ENCODE measurements at regions not wholly inside any gene's neighbourhood (a gene's known extent, or its start where the extent isn't known, plus 50 kb on each side); places are given as distances from the start of the nearest gene placed in this dataset.

DNA sequence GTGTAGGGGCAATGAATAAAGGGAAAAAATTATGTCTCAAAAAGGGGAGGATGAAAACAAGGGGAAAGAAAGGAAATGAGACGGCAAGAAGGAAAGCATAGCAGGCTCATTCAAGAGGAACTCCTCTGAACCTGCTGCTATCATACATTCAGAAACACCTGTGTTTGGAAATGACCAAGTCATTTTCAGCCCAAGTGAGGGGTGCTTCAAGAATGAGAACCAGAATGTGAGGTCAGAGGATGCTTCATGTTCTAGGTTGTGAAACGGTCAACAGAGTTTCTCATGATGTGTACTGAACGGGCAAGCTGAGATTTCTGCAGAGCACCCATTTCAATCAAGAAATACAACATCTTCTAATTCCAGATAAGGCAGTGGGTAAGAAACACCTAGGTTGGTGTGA, 1367.2 kb upstream of the CELF4 start:
- H3K4me3 Mint-ChIP-seq: no peak overlapping the region
- ATAC-seq (no peak), DNase-seq (ENCODE audit: low spot score in 2 of 2) (no peak)
- peaks cover 9% of the 10 kb centered on the region for H3K4me1 Mint-ChIP-seq
- no peaks in the 10 kb centered on the region for H3K9me3 Mint-ChIP-seq
- H3K27ac Mint-ChIP-seq: no peak overlapping the region
- no peaks in the 10 kb centered on the region for H3K36me3 Mint-ChIP-seq

DNA sequence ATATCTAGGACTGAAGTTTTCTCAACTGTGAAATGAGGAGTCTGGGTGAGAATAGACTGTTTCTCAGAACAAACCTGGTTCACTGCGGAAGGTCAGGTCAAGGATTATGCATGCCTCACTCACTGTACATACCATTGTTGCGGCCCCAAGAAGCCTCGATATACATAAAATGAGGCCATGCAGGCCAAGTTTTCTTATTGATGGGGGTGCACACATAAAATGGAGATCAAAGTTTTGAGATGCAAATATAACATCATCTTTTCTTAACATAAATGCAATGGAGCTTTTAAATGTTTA, 1366.1 kb upstream of the CELF4 start:
- Mint-ChIP-seq H3K36me3 (no peaks in the 10 kb centered on the region), H3K9me3 (no peaks in the 10 kb centered on the region), H3K4me1 (peaks cover 9% of the 10 kb centered on the region), H3K27ac (no peak overlapping the region), H3K4me3 (no peak overlapping the region)
- no peak for DNase-seq (ENCODE audit: low spot score in 2 of 2)
- no peak for ATAC-seq

- H3K4me3 Mint-ChIP-seq: no peak overlapping the region
- ATAC-seq (no peak), DNase-seq (ENCODE audit: low spot score in 2 of 2) (no peak)
- no peaks in the 10 kb centered on the region for H3K36me3 Mint-ChIP-seq
- no peak overlapping the region for H3K27ac Mint-ChIP-seq
- H3K9me3 Mint-ChIP-seq: no peaks in the 10 kb centered on the region
- peaks cover 9% of the 10 kb centered on the region for H3K4me1 Mint-ChIP-seq
Measured at GRCh38 chr18:38930881-38931753, 1365.5 kb upstream of the CELF4 start.

DNA sequence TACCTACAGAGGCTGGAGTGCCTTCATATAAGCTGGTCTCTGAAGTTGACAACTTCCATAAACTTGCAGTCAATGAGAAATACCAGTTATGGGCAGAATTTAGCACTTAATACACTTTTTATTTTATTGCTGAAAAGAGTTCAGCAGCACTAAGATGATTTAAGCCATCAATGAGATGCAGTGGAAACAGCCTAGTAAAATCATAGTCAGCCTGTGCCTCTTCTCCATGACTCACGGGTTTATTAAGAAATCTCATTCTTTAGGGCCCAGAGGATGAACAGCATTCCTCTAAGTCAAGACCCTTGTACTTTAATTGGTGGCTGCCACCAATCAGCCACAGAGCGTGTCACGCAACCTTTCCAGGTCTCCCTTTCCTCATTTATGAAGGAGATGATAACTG, 1357.9 kb upstream of the CELF4 start:
- no peak overlapping the region for H3K27ac Mint-ChIP-seq
- H3K36me3 Mint-ChIP-seq: no peaks in the 10 kb centered on the region
- H3K4me3 Mint-ChIP-seq: no peak overlapping the region
- no peaks in the 10 kb centered on the region for H3K4me1 Mint-ChIP-seq
- no peaks in the 10 kb centered on the region for H3K9me3 Mint-ChIP-seq
- no peak for DNase-seq (ENCODE audit: low spot score in 2 of 2)
- ATAC-seq: no peak

- H3K27ac Mint-ChIP-seq: no peak overlapping the region
- no peaks in the 10 kb centered on the region for H3K36me3 Mint-ChIP-seq
- H3K4me3 Mint-ChIP-seq: no peak overlapping the region
- DNase-seq (ENCODE audit: low spot score in 2 of 2): no peak
- ATAC-seq: no peak
- no peaks in the 10 kb centered on the region for H3K4me1 Mint-ChIP-seq
- no peaks in the 10 kb centered on the region for H3K9me3 Mint-ChIP-seq
Measured at GRCh38 chr18:38923126-38923525, 1357.5 kb upstream of the CELF4 start.

- no peak for ATAC-seq
- Mint-ChIP-seq H3K4me3 (no peak overlapping the region), H3K9me3 (peaks cover 5% of the 10 kb centered on the region), H3K27ac (no peak overlapping the region), H3K4me1 (no peaks in the 10 kb centered on the region), H3K36me3 (no peaks in the 10 kb centered on the region)
- DNase-seq (ENCODE audit: low spot score in 2 of 2): no peak
Measured at GRCh38 chr18:38909972-38910371, 1344.4 kb upstream of the CELF4 start.

DNA sequence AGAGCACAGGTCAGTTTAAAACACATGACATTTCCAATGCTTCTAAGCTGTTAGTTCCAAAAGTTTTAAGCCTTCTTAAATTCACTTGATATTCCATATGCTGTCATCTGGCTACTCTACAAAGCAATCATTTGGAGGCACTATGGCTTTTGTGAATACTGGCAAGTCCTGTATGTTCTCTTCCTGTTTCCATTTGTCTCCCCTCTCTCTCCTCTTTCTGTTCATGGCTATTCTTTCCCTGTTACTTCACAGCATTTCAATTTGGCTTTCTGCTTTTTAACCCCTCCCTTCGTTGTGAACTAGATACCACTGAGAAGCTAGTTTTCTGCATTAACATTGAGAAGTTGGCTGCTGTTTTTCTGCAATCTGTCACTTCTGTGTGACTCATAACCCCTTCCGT, 1337.2 kb upstream of the CELF4 start:
- no peaks in the 10 kb centered on the region for H3K9me3 Mint-ChIP-seq
- no peak overlapping the region for H3K27ac Mint-ChIP-seq
- no peak overlapping the region for H3K4me3 Mint-ChIP-seq
- no peaks in the 10 kb centered on the region for H3K4me1 Mint-ChIP-seq
- no peaks in the 10 kb centered on the region for H3K36me3 Mint-ChIP-seq
- DNase-seq (ENCODE audit: low spot score in 2 of 2) (no peak), ATAC-seq (no peak)

DNA sequence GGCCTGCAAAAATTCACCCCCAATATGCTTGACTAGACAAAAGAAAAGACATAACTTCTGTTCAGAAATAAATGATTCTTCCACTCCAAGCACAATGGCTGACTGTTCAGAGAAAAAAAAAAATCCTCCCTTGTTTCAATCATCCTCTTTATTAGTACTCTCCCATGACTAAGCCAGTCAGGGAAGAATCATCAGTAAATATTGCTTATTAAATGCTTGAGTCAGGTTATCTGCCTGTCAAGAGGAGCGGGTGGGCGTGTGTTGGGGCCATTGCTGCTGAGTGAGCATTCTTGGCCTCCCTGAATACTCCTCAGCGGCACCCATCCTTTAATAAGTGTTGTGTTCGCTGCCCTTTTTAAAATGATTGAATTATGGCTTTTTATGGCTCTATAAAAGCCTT, 1334.8 kb upstream of the CELF4 start:
- no peak for DNase-seq (ENCODE audit: low spot score in 2 of 2)
- ATAC-seq: no peak
- Mint-ChIP-seq H3K27ac (no peak overlapping the region), H3K4me3 (no peak overlapping the region), H3K36me3 (no peaks in the 10 kb centered on the region), H3K9me3 (no peaks in the 10 kb centered on the region), H3K4me1 (no peaks in the 10 kb centered on the region)

GRCh38 chr18:38900031-38900430, 1334.4 kb upstream of the CELF4 start:
- DNase-seq (ENCODE audit: low spot score in 2 of 2): no peak
- no peaks in the 10 kb centered on the region for H3K9me3 Mint-ChIP-seq
- no peak overlapping the region for H3K4me3 Mint-ChIP-seq
- H3K27ac Mint-ChIP-seq: no peak overlapping the region
- no peaks in the 10 kb centered on the region for H3K4me1 Mint-ChIP-seq
- H3K36me3 Mint-ChIP-seq: no peaks in the 10 kb centered on the region
- no peak for ATAC-seq

DNA sequence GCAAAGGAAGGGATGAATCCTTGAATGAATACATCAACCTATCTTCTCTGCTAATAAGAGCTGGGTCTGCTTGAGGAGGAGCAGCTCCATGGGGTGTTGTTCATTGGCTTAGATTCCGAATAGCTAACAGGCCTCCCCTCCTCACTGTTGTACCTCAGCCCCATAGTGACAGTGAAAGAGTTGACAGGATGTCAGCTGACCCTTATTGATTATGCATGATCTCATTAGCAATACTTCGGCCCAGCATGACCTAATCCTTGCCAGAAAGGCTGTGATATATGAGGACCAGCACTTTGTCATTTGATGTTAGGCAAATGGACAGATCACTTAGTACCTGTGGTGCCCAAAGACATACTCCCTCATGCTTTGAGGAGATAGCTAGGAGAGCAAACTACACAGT, 1333.7 kb upstream of the CELF4 start:
- DNase-seq (ENCODE audit: low spot score in 2 of 2): no peak
- no peak overlapping the region for H3K27ac Mint-ChIP-seq
- ATAC-seq: no peak
- H3K4me1 Mint-ChIP-seq: no peaks in the 10 kb centered on the region
- H3K9me3 Mint-ChIP-seq: peaks cover 4% of the 10 kb centered on the region
- H3K4me3 Mint-ChIP-seq: no peak overlapping the region
- H3K36me3 Mint-ChIP-seq: no peaks in the 10 kb centered on the region

DNA sequence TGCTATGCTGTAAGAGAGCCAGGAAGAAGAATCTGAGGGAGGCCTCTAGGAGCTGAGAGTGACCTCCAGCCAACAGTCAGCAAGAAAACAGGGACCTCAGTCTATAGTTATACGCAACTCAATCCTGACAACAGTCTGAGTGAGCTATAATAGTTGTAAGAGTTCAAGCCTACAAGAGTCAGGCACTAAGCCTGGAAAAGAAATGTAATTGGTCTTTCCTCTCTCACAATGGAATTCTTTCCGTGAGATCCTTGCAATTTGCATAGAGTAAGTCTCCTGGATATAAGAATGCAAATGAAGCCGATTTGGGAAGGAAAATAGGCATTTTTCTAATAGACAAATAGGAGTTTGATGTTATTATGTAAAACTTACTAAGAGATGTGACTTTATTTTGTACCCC, 1332.6 kb upstream of the CELF4 start:
- Mint-ChIP-seq H3K4me1 (no peaks in the 10 kb centered on the region), H3K27ac (no peak overlapping the region), H3K9me3 (peaks cover 5% of the 10 kb centered on the region), H3K4me3 (no peak overlapping the region), H3K36me3 (no peaks in the 10 kb centered on the region)
- ATAC-seq (no peak), DNase-seq (ENCODE audit: low spot score in 2 of 2) (no peak)

DNA sequence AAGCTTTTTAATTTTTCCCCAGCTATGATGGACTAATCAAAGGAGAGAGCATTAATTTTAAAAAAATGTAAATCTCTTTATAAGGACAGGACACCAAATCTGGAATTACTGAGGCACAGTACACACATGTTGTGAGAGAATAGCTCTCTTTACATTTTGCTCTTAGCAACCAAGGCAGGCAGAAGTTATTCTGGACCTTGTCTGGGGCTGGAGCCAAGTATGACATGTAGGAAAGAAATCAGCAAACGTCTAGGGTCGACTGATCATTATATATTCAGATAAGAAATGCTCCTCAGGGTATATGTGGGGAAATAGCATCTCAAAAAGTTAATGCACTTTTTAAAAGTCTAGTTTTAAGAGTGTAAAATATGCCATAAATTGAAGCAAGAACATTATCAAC, 1330.0 kb upstream of the CELF4 start:
- Mint-ChIP-seq H3K27ac (no peak overlapping the region), H3K9me3 (peaks cover 5% of the 10 kb centered on the region), H3K4me1 (no peaks in the 10 kb centered on the region), H3K4me3 (no peak overlapping the region), H3K36me3 (no peaks in the 10 kb centered on the region)
- ATAC-seq: no peak
- DNase-seq (ENCODE audit: low spot score in 2 of 2): no peak

DNA sequence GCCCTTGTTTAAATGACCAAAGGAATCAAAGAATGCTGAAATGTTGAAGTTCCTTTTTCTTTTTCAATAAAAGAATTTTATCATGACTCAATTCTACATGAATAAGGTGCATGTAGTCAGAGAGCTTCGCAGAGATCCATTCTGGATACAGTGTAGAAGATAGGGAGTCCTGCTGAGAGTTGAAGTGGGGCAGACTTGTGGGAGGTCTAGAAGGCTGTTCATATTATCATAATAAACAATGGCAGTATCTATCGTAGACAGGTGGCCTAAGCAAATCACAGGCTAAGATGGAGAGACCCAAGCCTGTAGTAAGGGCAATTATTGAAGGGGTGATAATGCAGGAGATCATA, 1322.0 kb upstream of the CELF4 start:
- H3K27ac Mint-ChIP-seq: no peak overlapping the region
- no peak overlapping the region for H3K4me3 Mint-ChIP-seq
- no peaks in the 10 kb centered on the region for H3K36me3 Mint-ChIP-seq
- H3K4me1 Mint-ChIP-seq: no peaks in the 10 kb centered on the region
- DNase-seq (ENCODE audit: low spot score in 2 of 2) (no peak), ATAC-seq (no peak)
- H3K9me3 Mint-ChIP-seq: no peaks in the 10 kb centered on the region

- Mint-ChIP-seq H3K4me3 (no peak overlapping the region), H3K4me1 (no peaks in the 10 kb centered on the region), H3K27ac (no peak overlapping the region), H3K9me3 (no peaks in the 10 kb centered on the region), H3K36me3 (no peaks in the 10 kb centered on the region)
- DNase-seq (ENCODE audit: low spot score in 2 of 2) (no peak), ATAC-seq (peak; percentile 37)
Measured at GRCh38 chr18:38886861-38887670, 1321.5 kb upstream of the CELF4 start.

GRCh38 chr18:38886235-38886634, 1320.6 kb upstream of the CELF4 start:
- Mint-ChIP-seq H3K27ac (no peak overlapping the region), H3K9me3 (peaks cover 5% of the 10 kb centered on the region), H3K4me1 (no peaks in the 10 kb centered on the region), H3K4me3 (no peak overlapping the region), H3K36me3 (no peaks in the 10 kb centered on the region)
- ATAC-seq (no peak), DNase-seq (ENCODE audit: low spot score in 2 of 2) (no peak)

DNA sequence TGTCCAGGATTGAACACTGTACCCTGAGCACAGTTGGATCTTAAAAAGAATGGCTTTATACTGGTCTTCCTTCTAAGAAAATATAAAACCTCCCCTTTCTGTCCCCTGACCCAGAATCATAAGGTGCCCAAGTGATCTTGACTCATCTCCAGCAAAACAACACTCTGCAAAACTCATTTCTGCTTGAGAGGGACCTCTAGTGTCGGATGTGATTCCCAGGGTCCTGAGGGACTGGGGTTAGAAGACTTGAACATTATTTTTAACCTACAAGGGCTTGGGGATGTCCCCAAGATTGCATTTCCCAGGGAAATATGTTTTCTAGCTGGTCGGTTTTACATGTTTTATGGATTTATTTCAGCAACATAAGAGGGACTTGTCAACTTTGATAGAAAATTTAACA, 1318.5 kb upstream of the CELF4 start:
- ATAC-seq: no peak
- no peak for DNase-seq (ENCODE audit: low spot score in 2 of 2)
- Mint-ChIP-seq H3K4me3 (no peak overlapping the region), H3K9me3 (peaks cover 10% of the 10 kb centered on the region), H3K4me1 (no peaks in the 10 kb centered on the region), H3K36me3 (no peaks in the 10 kb centered on the region), H3K27ac (no peak overlapping the region)

Data from stimulated activated effector memory CD8-positive, alpha-beta T cell treated with anti-CD3 and anti-CD28 coated beads, Interleukin-12 subunit alpha, Interleukin-12 subunit beta, amount 100 ng/mL, for 72 hours (primary cell).